ENCODE measurements at regions not wholly inside any gene's neighbourhood (a gene's known extent, or its start where the extent isn't known, plus 50 kb on each side); places are given as distances from the start of the nearest gene placed in this dataset.

DNA sequence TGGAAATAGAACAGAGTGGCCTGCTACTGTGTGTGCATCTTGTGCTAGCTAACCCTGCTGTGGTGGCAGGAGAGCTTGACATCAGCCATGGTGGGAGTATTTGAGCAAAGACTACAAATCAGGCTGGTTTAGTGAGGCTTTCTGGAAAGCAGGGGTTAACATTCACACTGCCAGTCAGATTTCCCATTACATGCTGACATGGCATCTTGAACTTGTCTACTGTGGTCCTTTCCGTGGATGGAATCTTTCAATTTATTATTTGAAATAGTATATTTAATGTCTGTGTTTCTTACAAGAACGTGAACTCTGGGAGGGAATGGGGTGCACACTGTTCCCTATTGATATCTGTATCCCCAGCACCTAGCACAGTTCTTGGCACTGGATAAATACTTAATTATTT is 60.8 kb downstream of the GCNT4 start:
- CTCF ChIA-PET: no interaction called here
- TF ChIP-seq POLR2AphosphoS5 (IDR thresholded peaks at IDR 0.05; ENCODE audit: low read depth, low read length): no peak

DNA sequence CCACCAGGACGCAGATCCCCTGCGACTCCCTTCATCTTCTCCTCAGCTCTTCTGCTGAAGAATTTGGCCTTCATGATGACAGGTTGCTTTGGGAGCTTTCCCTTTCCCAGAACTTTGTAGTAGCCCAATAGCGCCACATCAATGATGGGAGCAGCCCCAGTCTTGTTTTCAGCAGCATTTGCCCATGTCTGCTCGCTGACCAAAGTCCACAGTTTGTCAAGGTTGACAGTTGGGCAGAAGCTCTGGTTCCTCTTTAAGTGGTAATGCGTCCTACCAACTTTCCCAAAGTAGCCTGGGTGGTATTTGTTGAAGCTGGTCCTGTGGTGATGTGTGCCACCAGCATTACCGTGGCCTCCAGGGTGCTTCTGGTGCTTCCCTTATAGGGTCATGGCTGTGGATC is 62.2 kb downstream of the GCNT4 start:
- in situ Hi-C loops (cut with HindIII; ENCODE audit: low pct_unique_long_range_greater_than_20kb, low sequenced_read_pairs) (no loop called here), intact Hi-C loops (cut with micrococcal nuclease; ENCODE audit: unreplicated experiment) (no loop called here)
- CTCF ChIA-PET: no interaction called here
- no peaks in the 10 kb centered on the region for H3K9me3 ChIP-seq (ENCODE audit: control insufficient read depth, insufficient read depth, low read depth, low read length)
- H3K36me3 ChIP-seq (ENCODE audit: control insufficient read depth, insufficient read depth, low read length): no peaks in the 10 kb centered on the region
- H3K27me3 ChIP-seq (ENCODE audit: control insufficient read depth, insufficient read depth, low read length): no peaks in the 10 kb centered on the region; the same call in 1 of the 2 replicates
- no peak overlapping the region for H3K27ac ChIP-seq (ENCODE audit: low read length)
- POLR2A ChIA-PET: no interaction called here
- no peak overlapping the region for H3K4me3 ChIP-seq (ENCODE audit: low read depth in 2 of 2, low read length in 2 of 2)
- ATAC-seq (no peak), DNase-seq (ENCODE audit: low read depth, low spot score) (no peak)
- no TSS peak for BruUV-seq (replicated peaks)
- TF ChIP-seq POLR2AphosphoS5 (IDR thresholded peaks at IDR 0.05; ENCODE audit: low read depth, low read length) (no peak), SIN3A (IDR thresholded peaks at IDR 0.05; ENCODE audit: borderline replicate concordance, insufficient read depth, low read depth, low read length) (no peak), TCF7L2 (IDR thresholded peaks at IDR 0.05; ENCODE audit: low read depth, low read length) (no peak)
- TF ChIP-seq, protein P1, sequence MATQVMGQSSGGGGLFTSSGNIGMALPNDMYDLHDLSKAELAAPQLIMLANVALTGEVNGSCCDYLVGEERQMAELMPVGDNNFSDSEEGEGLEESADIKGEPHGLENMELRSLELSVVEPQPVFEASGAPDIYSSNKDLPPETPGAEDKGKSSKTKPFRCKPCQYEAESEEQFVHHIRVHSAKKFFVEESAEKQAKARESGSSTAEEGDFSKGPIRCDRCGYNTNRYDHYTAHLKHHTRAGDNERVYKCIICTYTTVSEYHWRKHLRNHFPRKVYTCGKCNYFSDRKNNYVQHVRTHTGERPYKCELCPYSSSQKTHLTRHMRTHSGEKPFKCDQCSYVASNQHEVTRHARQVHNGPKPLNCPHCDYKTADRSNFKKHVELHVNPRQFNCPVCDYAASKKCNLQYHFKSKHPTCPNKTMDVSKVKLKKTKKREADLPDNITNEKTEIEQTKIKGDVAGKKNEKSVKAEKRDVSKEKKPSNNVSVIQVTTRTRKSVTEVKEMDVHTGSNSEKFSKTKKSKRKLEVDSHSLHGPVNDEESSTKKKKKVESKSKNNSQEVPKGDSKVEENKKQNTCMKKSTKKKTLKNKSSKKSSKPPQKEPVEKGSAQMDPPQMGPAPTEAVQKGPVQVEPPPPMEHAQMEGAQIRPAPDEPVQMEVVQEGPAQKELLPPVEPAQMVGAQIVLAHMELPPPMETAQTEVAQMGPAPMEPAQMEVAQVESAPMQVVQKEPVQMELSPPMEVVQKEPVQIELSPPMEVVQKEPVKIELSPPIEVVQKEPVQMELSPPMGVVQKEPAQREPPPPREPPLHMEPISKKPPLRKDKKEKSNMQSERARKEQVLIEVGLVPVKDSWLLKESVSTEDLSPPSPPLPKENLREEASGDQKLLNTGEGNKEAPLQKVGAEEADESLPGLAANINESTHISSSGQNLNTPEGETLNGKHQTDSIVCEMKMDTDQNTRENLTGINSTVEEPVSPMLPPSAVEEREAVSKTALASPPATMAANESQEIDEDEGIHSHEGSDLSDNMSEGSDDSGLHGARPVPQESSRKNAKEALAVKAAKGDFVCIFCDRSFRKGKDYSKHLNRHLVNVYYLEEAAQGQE (IDR thresholded peaks at IDR 0.05; ENCODE audit: insufficient read depth in 1 of 2, low read depth in 2 of 2, low read length in 1 of 2): no peak
- TF ChIP-seq, protein P2, sequence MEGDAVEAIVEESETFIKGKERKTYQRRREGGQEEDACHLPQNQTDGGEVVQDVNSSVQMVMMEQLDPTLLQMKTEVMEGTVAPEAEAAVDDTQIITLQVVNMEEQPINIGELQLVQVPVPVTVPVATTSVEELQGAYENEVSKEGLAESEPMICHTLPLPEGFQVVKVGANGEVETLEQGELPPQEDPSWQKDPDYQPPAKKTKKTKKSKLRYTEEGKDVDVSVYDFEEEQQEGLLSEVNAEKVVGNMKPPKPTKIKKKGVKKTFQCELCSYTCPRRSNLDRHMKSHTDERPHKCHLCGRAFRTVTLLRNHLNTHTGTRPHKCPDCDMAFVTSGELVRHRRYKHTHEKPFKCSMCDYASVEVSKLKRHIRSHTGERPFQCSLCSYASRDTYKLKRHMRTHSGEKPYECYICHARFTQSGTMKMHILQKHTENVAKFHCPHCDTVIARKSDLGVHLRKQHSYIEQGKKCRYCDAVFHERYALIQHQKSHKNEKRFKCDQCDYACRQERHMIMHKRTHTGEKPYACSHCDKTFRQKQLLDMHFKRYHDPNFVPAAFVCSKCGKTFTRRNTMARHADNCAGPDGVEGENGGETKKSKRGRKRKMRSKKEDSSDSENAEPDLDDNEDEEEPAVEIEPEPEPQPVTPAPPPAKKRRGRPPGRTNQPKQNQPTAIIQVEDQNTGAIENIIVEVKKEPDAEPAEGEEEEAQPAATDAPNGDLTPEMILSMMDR (IDR thresholded peaks at IDR 0.05): no peak
- H3K4me1 ChIP-seq (ENCODE audit: control insufficient read depth, insufficient read depth, low read length): no peaks in the 10 kb centered on the region

More for the DNA sequence above, 60.8 kb downstream of the GCNT4 start:
- H3K27ac ChIP-seq (ENCODE audit: low read length): no peak overlapping the region
- H3K9me3 ChIP-seq (ENCODE audit: control insufficient read depth, insufficient read depth, low read depth, low read length): no peaks in the 10 kb centered on the region
- POLR2A ChIA-PET: no interaction called here
- ATAC-seq (no peak), DNase-seq (ENCODE audit: low read depth, low spot score) (no peak)
- BruUV-seq (replicated peaks): no TSS peak
- no peak overlapping the region for H3K4me3 ChIP-seq (ENCODE audit: low read depth in 2 of 2, low read length in 2 of 2)
- no peaks in the 10 kb centered on the region; the same call in 1 of the 2 replicates for H3K27me3 ChIP-seq (ENCODE audit: control insufficient read depth, insufficient read depth, low read length)
- H3K4me1 ChIP-seq (ENCODE audit: control insufficient read depth, insufficient read depth, low read length): no peaks in the 10 kb centered on the region
- no peaks in the 10 kb centered on the region for H3K36me3 ChIP-seq (ENCODE audit: control insufficient read depth, insufficient read depth, low read length)
- in situ Hi-C loops (cut with HindIII; ENCODE audit: low pct_unique_long_range_greater_than_20kb, low sequenced_read_pairs) (no loop called here), intact Hi-C loops (cut with micrococcal nuclease; ENCODE audit: unreplicated experiment) (no loop called here)

DNA sequence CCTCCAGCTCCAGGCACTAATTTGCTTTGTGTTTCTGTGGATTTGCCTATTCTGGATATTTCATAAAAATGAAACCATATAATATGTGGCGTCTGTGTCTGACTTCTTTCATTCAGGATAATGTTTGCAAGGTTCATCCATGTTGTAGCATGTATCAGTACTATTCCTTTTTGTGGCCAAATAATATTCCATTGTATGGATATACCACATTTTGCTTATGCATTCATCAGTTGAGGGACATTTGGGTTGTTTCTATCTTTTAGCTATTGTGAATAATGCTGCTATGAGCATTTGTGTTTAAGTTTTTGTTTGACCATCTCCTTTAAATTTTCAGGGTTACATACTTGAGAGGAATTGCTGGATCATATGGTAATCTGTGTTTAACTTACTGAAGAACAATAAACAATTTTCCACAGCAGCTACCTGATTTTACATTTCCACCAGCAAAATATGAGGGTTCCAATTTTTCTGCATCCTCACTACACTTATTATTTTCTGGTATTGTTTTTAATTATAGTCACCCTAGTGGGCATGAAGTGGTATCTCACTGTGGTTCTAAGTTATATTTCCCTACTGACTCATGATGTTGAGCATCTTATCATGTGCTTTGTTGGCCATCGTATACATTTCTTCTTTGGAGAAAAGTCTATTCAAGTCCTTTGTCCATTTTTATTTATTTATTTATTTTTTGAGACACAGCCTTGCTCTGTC is 63.9 kb downstream of the GCNT4 start:
- H3K4me1 ChIP-seq (ENCODE audit: control insufficient read depth, insufficient read depth, low read length): no peaks in the 10 kb centered on the region
- ATAC-seq: no peak
- H3K36me3 ChIP-seq (ENCODE audit: control insufficient read depth, insufficient read depth, low read length): no peaks in the 10 kb centered on the region
- H3K27me3 ChIP-seq (ENCODE audit: control insufficient read depth, insufficient read depth, low read length): no peaks in the 10 kb centered on the region; the same call in 1 of the 2 replicates
- ChIA-PET CTCF (no interaction called here), POLR2A (no interaction called here)
- BruUV-seq (replicated peaks): no TSS peak
- H3K4me3 ChIP-seq (ENCODE audit: low read depth in 2 of 2, low read length in 2 of 2): no peak overlapping the region
- no peak overlapping the region for H3K27ac ChIP-seq (ENCODE audit: low read length)
- in situ Hi-C loops (cut with HindIII; ENCODE audit: low pct_unique_long_range_greater_than_20kb, low sequenced_read_pairs): no loop called here
- no peaks in the 10 kb centered on the region for H3K9me3 ChIP-seq (ENCODE audit: control insufficient read depth, insufficient read depth, low read depth, low read length)
- no peak for DNase-seq (ENCODE audit: low read depth, low spot score)
- no peak for TF ChIP-seq POLR2AphosphoS5 (IDR thresholded peaks at IDR 0.05; ENCODE audit: low read depth, low read length)
- intact Hi-C loops (cut with micrococcal nuclease; ENCODE audit: unreplicated experiment): no loop called here
